ENCODE measurements at regions not wholly inside any gene's neighbourhood (a gene's known extent, or its start where the extent isn't known, plus 50 kb on each side); places are given as distances from the start of the nearest gene placed in this dataset.
"Not testable (repeated sequence)": the region's sequence is repeated elsewhere in the genome, so short reads cannot be mapped to it uniquely, and the experiment has no call there.

DNA sequence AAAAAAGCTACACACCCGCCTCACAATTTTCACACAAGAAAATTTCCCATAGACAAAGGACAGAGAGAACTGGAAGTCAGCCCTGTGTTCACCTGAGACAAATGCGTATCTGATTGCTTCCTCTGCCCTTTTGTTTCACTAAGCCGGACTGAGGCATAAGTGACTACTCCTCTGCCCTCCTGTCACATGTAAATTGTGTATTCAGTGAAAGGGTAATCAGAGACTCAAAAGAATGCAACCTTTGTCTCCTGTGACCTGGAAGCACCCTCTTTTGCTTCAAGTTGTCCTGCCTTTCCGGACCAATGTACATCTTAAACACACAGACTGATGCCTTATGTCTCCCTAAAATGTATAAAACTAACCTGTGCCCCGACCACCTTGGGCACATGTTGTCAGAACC lies 483.8 kb upstream of the EYS start:
- H3K36me3 ChIP-seq (ENCODE audit: control insufficient read depth, insufficient read depth, low read length): no peaks in the 10 kb centered on the region
- no peak for DNase-seq (ENCODE audit: extremely low read depth, insufficient read length)
- H3K4me3 ChIP-seq (replicated peaks; ENCODE audit: low read depth, low read length): no peak overlapping the region
- H3K27me3 ChIP-seq (replicated peaks; ENCODE audit: control insufficient read depth, insufficient read depth, low read length): no peaks in the 10 kb centered on the region
- TF ChIP-seq, protein P1, sequence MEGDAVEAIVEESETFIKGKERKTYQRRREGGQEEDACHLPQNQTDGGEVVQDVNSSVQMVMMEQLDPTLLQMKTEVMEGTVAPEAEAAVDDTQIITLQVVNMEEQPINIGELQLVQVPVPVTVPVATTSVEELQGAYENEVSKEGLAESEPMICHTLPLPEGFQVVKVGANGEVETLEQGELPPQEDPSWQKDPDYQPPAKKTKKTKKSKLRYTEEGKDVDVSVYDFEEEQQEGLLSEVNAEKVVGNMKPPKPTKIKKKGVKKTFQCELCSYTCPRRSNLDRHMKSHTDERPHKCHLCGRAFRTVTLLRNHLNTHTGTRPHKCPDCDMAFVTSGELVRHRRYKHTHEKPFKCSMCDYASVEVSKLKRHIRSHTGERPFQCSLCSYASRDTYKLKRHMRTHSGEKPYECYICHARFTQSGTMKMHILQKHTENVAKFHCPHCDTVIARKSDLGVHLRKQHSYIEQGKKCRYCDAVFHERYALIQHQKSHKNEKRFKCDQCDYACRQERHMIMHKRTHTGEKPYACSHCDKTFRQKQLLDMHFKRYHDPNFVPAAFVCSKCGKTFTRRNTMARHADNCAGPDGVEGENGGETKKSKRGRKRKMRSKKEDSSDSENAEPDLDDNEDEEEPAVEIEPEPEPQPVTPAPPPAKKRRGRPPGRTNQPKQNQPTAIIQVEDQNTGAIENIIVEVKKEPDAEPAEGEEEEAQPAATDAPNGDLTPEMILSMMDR (IDR thresholded peaks at IDR 0.05; ENCODE audit: insufficient read depth, low read length, poor library complexity, severe bottlenecking): no peak

DNA sequence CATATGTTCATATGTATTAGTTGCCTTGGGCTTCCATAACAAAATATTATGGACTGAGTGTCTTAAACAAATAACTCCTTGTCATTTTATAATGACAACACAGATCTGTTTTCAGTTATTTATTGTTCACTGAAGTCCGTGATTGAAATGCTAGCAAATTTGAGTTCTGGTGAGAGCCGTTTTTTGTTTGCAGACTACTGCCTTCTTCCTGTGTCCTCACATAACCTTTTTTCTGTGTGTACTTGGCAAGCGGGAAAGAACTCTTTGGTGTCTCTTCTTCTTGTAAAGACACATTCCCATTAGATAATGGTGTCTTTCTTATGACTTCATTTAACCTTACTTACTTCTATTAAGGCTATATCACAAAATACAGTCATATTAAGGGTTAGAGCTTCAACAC lies 482.9 kb upstream of the EYS start:
- TF ChIP-seq, protein P1 (IDR thresholded peaks at IDR 0.05; ENCODE audit: insufficient read depth, low read length, poor library complexity, severe bottlenecking): no peak
- DNase-seq (ENCODE audit: extremely low read depth, insufficient read length): no peak
- H3K27me3 ChIP-seq (replicated peaks; ENCODE audit: control insufficient read depth, insufficient read depth, low read length): no peaks in the 10 kb centered on the region
- H3K36me3 ChIP-seq (ENCODE audit: control insufficient read depth, insufficient read depth, low read length): no peaks in the 10 kb centered on the region
- H3K4me3 ChIP-seq (replicated peaks; ENCODE audit: low read depth, low read length): no peak overlapping the region

DNA sequence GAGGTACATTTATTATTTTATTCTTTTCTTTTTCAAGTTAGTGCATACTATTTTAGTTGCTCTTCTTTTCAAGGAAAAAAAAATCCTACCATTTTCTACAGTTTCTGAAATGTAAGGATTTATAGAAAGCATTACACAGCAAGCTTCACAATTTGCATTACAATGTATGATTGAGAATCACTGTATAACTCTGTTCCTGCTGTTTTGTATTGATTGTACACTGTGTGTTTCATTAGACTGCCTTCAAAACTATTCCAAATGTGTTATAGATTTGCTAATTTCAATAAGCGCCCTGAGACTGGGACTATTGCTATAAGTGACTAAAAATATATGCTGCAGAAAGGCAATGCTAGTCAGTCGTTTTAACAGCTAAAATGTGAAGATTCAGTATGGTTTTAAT lies 479.7 kb upstream of the EYS start:
- H3K4me3 ChIP-seq (replicated peaks; ENCODE audit: low read depth, low read length): no peak overlapping the region
- no peaks in the 10 kb centered on the region for H3K36me3 ChIP-seq (ENCODE audit: control insufficient read depth, insufficient read depth, low read length)
- TF ChIP-seq, protein P1 (IDR thresholded peaks at IDR 0.05; ENCODE audit: insufficient read depth, low read length, poor library complexity, severe bottlenecking): no peak
- no peak for DNase-seq (ENCODE audit: extremely low read depth, insufficient read length)
- H3K27me3 ChIP-seq (replicated peaks; ENCODE audit: control insufficient read depth, insufficient read depth, low read length): no peaks in the 10 kb centered on the region

DNA sequence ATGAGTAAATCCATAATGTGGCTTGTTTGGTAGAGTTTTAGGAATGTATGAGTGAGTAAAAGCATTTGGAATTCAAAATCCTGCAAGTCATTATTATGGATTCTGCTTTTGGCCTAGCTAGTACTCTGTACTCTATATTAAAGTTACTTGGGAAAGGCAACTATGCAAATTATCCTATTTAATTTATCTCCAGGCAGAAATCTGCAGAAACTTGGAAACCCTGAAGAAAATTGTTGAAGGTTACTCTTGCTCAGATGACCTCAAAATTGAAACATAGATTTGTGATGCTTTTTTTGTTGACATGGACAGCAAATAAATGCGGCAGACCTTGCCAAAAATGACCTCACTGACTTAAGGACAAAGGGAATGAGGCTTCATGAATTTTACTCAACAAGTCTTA lies 477.1 kb upstream of the EYS start:
- Histone ChIP-seq H3K4me3 (replicated peaks; ENCODE audit: low read depth, low read length) (no peak overlapping the region), H3K36me3 (ENCODE audit: control insufficient read depth, insufficient read depth, low read length) (no peaks in the 10 kb centered on the region), H3K27me3 (replicated peaks; ENCODE audit: control insufficient read depth, insufficient read depth, low read length) (no peaks in the 10 kb centered on the region)
- no peak for DNase-seq (ENCODE audit: extremely low read depth, insufficient read length)
- TF ChIP-seq, protein P1 (IDR thresholded peaks at IDR 0.05; ENCODE audit: insufficient read depth, low read length, poor library complexity, severe bottlenecking): no peak

DNA sequence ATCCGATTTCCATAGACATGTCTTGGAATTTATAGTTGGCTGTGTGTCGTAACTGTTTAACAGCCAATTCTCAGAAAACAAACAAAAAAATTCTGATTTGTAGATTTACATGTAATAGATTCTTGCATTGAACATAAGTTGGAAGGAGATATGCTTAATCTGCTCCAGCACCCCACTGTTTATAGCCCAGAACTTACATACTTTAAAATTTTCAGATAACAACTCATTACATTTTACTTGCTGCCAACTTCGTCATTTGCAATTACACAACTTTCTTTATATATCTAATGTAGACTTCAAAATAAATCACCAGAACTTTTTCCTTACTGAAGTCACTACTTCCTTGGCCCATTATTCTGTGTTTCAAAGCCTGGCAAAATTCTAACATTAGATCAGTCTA lies 472.3 kb upstream of the EYS start:
- Histone ChIP-seq H3K4me3 (replicated peaks; ENCODE audit: low read depth, low read length) (no peak overlapping the region), H3K36me3 (ENCODE audit: control insufficient read depth, insufficient read depth, low read length) (no peaks in the 10 kb centered on the region), H3K27me3 (replicated peaks; ENCODE audit: control insufficient read depth, insufficient read depth, low read length) (no peaks in the 10 kb centered on the region)
- no peak for DNase-seq (ENCODE audit: extremely low read depth, insufficient read length)
- TF ChIP-seq, protein P1 (IDR thresholded peaks at IDR 0.05; ENCODE audit: insufficient read depth, low read length, poor library complexity, severe bottlenecking): no peak

DNA sequence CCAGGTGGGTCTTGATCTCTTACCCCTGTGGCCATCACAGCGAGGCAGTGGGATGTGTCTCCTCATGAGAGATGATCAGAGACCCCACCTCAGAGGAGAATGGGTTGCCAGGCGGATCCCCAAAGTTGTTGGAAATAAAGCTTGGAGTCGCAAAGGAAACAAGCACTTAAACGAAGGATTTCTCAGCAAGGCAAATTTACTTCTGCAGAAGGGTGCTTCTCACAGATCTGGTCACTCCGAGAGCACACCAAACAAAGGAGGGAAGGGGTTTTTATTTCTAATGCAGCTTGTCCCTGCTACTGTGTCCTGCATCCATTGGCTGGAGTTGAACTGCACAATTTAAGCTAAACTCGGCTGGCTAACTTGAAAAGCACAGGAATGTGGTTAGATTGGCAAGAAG lies 466.6 kb upstream of the EYS start:
- no peaks in the 10 kb centered on the region for H3K36me3 ChIP-seq (ENCODE audit: control insufficient read depth, insufficient read depth, low read length)
- no peaks in the 10 kb centered on the region for H3K27me3 ChIP-seq (replicated peaks; ENCODE audit: control insufficient read depth, insufficient read depth, low read length)
- DNase-seq (ENCODE audit: extremely low read depth, insufficient read length): no peak
- TF ChIP-seq, protein P1 (IDR thresholded peaks at IDR 0.05; ENCODE audit: insufficient read depth, low read length, poor library complexity, severe bottlenecking): no peak
- H3K4me3 ChIP-seq (replicated peaks; ENCODE audit: low read depth, low read length): no peak overlapping the region

DNA sequence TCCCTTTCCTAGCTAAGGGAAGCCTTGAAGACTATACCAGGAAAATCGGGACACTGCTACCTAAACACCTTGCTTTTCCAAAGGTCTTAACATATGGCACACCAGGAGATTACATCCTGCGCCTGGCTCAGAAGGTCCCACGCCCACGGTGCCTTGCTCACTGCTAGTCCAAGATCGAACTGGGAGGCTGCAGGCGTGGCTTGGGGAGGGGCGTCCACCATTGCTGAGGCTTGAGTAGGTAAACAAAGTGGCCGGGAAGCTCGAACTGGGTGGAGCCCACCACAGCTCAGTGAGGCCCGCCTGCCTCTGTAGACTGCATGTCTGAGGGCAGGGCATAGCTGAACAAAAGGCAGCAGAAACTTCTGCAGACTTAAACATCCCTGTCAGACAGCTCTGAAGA lies 459.7 kb upstream of the EYS start:
- DNase-seq (ENCODE audit: extremely low read depth, insufficient read length); H3K36me3 ChIP-seq (ENCODE audit: control insufficient read depth, insufficient read depth, low read length); H3K4me3 ChIP-seq (replicated peaks; ENCODE audit: low read depth, low read length); H3K27me3 ChIP-seq (replicated peaks; ENCODE audit: control insufficient read depth, insufficient read depth, low read length): not testable (repeated sequence)
